ENCODE measurements at regions not wholly inside any gene's neighbourhood (a gene's known extent, or its start where the extent isn't known, plus 50 kb on each side); places are given as distances from the start of the nearest gene placed in this dataset.

- TF ChIP-seq CTCF (IDR thresholded peaks at IDR 0.05) (no peak), EZH2 (IDR thresholded peaks at IDR 0.05; ENCODE audit: borderline replicate concordance, insufficient read depth, low read depth, low read length, poor library complexity, severe bottlenecking) (no peak)
Observed at GRCh38 chr4:108270466-108271450, 102.0 kb upstream of the LEF1 start.

Data from B cell (primary cell).